ENCODE measurements at regions not wholly inside any gene's neighbourhood (a gene's known extent, or its start where the extent isn't known, plus 50 kb on each side); places are given as distances from the start of the nearest gene placed in this dataset.

DNA sequence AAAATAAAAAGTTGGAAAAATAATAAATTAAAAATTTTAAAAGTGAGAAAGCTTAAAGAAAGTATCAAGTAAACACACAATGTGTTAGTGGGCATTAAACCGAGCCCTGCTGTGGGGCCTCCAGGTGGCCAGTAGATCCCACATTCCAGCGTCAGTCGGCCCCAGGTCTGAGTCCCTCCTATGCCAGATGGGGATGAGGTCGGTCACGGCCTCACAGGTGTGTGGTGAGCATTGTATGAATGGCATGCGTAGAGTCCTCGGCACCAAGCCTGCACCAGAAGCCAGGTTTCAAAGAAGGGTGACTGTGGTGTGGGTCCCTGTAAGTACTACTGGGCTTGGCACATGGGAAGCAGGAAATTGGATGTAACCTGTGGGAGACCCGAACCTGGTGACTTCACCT lies 75.6 kb upstream of the MSX1 start:
- no peak for TF ChIP-seq CTCF (IDR thresholded peaks at IDR 0.05)
- TF ChIP-seq POLR2AphosphoS5 (IDR thresholded peaks at IDR 0.05), result no peak
